Small intestine (tissue), 7 donors: ENCODE measurements at regions not wholly inside any gene's neighbourhood (a gene's known extent, or its start where the extent isn't known, plus 50 kb on each side); places are given as distances from the start of the nearest gene placed in this dataset.

Source experiments
- DNase-seq, 2 donors: peaks; one replicate each; pipeline versions ENCODE4 v3.0.0 to v3.0.0-alpha.2; 2013
- FAIRE-seq: peaks from 2 replicates; lab custom pipeline; 2012; peaks lifted over from hg19 to GRCh38; lab: Jason Lieb, UNC
- H3K27ac ChIP-seq, 3 donors: one replicate each; pipeline ENCODE4 v1.5.1; 2013; ENCODE audit warnings: low read length in 2 of 3, mild to moderate bottlenecking in 2 of 3, control low read depth in 1 of 3, inconsistent platforms in 1 of 3, low read depth in 1 of 3, moderate library complexity in 1 of 3
- H3K27me3 ChIP-seq, 3 donors: one replicate each; pipeline ENCODE4 v1.6.1; 2013; ENCODE audit warnings: low read length in 3 of 3, inconsistent platforms in 1 of 3; ENCODE audit not compliant: control insufficient read depth in 3 of 3, insufficient read depth in 3 of 3
- H3K36me3 ChIP-seq, 3 donors: one replicate each; pipeline ENCODE4 v1.6.1; 2013; ENCODE audit warnings: low read length in 3 of 3, inconsistent platforms in 1 of 3, low read depth in 1 of 3, mild to moderate bottlenecking in 1 of 3, moderate library complexity in 1 of 3; ENCODE audit not compliant: control insufficient read depth in 3 of 3, insufficient read depth in 2 of 3
- H3K4me1 ChIP-seq, 3 donors: one replicate each; pipeline ENCODE4 v1.6.1; 2013; ENCODE audit warnings: low read length in 2 of 3, inconsistent platforms in 1 of 3, low read depth in 1 of 3, mild to moderate bottlenecking in 1 of 3, moderate library complexity in 1 of 3; ENCODE audit not compliant: control insufficient read depth in 3 of 3, insufficient read depth in 2 of 3
- H3K4me3 ChIP-seq, 3 donors: one replicate each; pipeline ENCODE4 v1.5.1; 2013; ENCODE audit warnings: low read length in 3 of 3, control low read depth in 1 of 3, inconsistent platforms in 1 of 3, low read depth in 1 of 3, mild to moderate bottlenecking in 1 of 3, moderate library complexity in 1 of 3
- H3K9me3 ChIP-seq, 2 donors: one replicate each; pipeline ENCODE4 v1.6.1; 2013; ENCODE audit warnings: low read depth in 1 of 2, low read length in 1 of 2; ENCODE audit not compliant: control insufficient read depth in 2 of 2, insufficient read depth in 1 of 2
- WGBS, 3 donors: extraction: QIAGEN DNeasy Blood & Tissue Kit; methylation state at CpG; one replicate each; pipeline ENCODE4 v1.1.7; 2013; 5-methylcytosine and 5-hydroxymethylcytosine counted together
- donor health status: healthy with polysubstance abuse.
- donor health status: control.
- donor health status: control.
- donor health status: Bipolar disorder and iron deficiency.
- donor health status: healthy.

- H3K4me3 ChIP-seq: no peak overlapping the region
- no peaks in the 10 kb centered on the region for H3K9me3 ChIP-seq
- no peaks in the 10 kb centered on the region for H3K4me1 ChIP-seq
- 19 to 55% (median 39%) methylated on average over 4 of the region's 4 CpGs for WGBS, 3 donors
- no peaks in the 10 kb centered on the region for H3K27me3 ChIP-seq
- DNase-seq: peak; percentile 55 to 71
- H3K36me3 ChIP-seq: no peaks in the 10 kb centered on the region
- FAIRE-seq: no peak
- H3K27ac ChIP-seq: no peak overlapping the region
Measured at GRCh38 chr5:169408171-169408570, 107.2 kb upstream of the SLIT3 start.

GRCh38 chr5:169404223-169404622 lies 103.3 kb upstream of the SLIT3 start:
- no peaks in the 10 kb centered on the region for H3K27me3 ChIP-seq
- H3K36me3 ChIP-seq: no peaks in the 10 kb centered on the region
- no peaks in the 10 kb centered on the region for H3K4me1 ChIP-seq
- H3K9me3 ChIP-seq: no peaks in the 10 kb centered on the region
- H3K4me3 ChIP-seq: no peak overlapping the region
- H3K27ac ChIP-seq: no peak overlapping the region
- DNase-seq (no peak), FAIRE-seq (no peak)
- 47 to 63% (median 63%) methylated on average over 3 of the region's 3 CpGs for WGBS, 3 donors

DNA sequence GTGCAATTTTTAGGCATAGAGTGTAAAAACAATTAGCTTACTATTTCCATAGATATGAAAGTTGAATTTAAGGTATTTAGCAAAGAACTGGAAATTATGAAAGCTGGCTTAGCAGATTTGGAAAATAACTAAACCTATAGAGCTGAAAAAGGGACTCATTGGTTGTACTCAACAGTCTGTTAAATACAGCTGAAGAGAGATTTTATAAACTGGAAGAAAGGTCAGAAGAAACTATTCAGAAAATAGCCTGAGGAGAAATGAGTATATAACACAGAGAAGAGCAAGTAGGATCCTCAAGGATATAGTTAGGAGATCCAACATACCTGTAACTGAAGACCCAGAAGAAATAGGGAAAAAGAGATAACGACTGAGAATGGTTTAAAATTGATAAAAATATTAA lies 97.6 kb upstream of the SLIT3 start:
- Histone ChIP-seq H3K27me3 (no peaks in the 10 kb centered on the region), H3K27ac (no peak overlapping the region), H3K9me3 (no peaks in the 10 kb centered on the region), H3K4me3 (no peak overlapping the region), H3K36me3 (no peaks in the 10 kb centered on the region), H3K4me1 (no peaks in the 10 kb centered on the region)
- 54 to 74% (median 55%) methylated on average over 1 of the region's 1 CpG for WGBS, 3 donors
- FAIRE-seq: no peak
- no peak for DNase-seq

DNA sequence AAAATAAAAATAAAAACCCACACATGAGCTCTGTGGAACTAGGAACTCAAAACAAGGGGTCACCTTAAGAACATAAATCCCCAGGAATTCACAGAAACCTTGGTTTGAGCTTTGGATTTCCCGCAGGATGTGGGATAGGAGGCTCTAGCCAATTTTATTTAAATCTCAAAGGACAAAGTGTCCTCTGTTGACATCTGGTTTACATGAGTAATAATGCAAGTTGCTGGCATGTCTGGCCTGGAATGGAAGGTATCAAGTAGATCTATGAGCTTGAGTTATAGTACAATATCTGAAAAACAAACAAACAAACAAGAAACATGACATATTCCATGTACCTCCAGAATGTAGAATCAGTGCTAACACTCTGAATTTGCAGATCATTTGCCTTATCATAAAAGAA lies 94.2 kb upstream of the SLIT3 start:
- Histone ChIP-seq H3K27ac (no peak overlapping the region), H3K4me1 (no peaks in the 10 kb centered on the region), H3K4me3 (no peak overlapping the region), H3K27me3 (no peaks in the 10 kb centered on the region), H3K9me3 (no peaks in the 10 kb centered on the region), H3K36me3 (no peaks in the 10 kb centered on the region)
- WGBS, 3 donors: 91 to 94% (median 92%) methylated on average over 1 of the region's 1 CpG
- DNase-seq (no peak), FAIRE-seq (no peak)

GRCh38 chr5:169394371-169394770 lies 93.4 kb upstream of the SLIT3 start:
- Histone ChIP-seq H3K27ac (no peak overlapping the region), H3K9me3 (no peaks in the 10 kb centered on the region), H3K4me3 (no peak overlapping the region), H3K27me3 (no peaks in the 10 kb centered on the region), H3K36me3 (no peaks in the 10 kb centered on the region), H3K4me1 (no peaks in the 10 kb centered on the region)
- WGBS, 3 donors: 64 to 84% (median 70%) methylated on average over 4 of the region's 4 CpGs
- DNase-seq: no peak
- FAIRE-seq: no peak

GRCh38 chr5:169393907-169394306 lies 93.0 kb upstream of the SLIT3 start:
- Histone ChIP-seq H3K36me3 (no peaks in the 10 kb centered on the region), H3K4me1 (no peaks in the 10 kb centered on the region), H3K27me3 (no peaks in the 10 kb centered on the region), H3K4me3 (no peak overlapping the region), H3K9me3 (no peaks in the 10 kb centered on the region), H3K27ac (no peak overlapping the region)
- no peak for FAIRE-seq
- DNase-seq: no peak
- WGBS, 3 donors: 55 to 70% (median 66%) methylated on average over 1 of the region's 1 CpG

GRCh38 chr5:169390265-169390664 lies 89.3 kb upstream of the SLIT3 start:
- no peaks in the 10 kb centered on the region for H3K27me3 ChIP-seq
- no peaks in the 10 kb centered on the region for H3K9me3 ChIP-seq
- FAIRE-seq: no peak
- no peak overlapping the region for H3K27ac ChIP-seq
- no peak overlapping the region for H3K4me3 ChIP-seq
- H3K4me1 ChIP-seq: no peaks in the 10 kb centered on the region
- H3K36me3 ChIP-seq: no peaks in the 10 kb centered on the region
- no peak for DNase-seq

GRCh38 chr5:169389318-169389717 lies 88.4 kb upstream of the SLIT3 start:
- H3K36me3 ChIP-seq: no peaks in the 10 kb centered on the region
- no peak overlapping the region for H3K27ac ChIP-seq
- WGBS, 3 donors: 75 to 81% (median 79%) methylated on average over 6 of the region's 6 CpGs
- no peak overlapping the region for H3K4me3 ChIP-seq
- H3K27me3 ChIP-seq: no peaks in the 10 kb centered on the region
- no peaks in the 10 kb centered on the region for H3K4me1 ChIP-seq
- DNase-seq (no peak), FAIRE-seq (no peak)
- no peaks in the 10 kb centered on the region for H3K9me3 ChIP-seq

GRCh38 chr5:169385636-169386035 lies 84.7 kb upstream of the SLIT3 start:
- Histone ChIP-seq H3K27me3 (no peaks in the 10 kb centered on the region), H3K27ac (no peak overlapping the region), H3K36me3 (no peaks in the 10 kb centered on the region), H3K9me3 (no peaks in the 10 kb centered on the region), H3K4me1 (no peaks in the 10 kb centered on the region), H3K4me3 (no peak overlapping the region)
- FAIRE-seq (no peak), DNase-seq (no peak)
